ENCODE measurements at regions not wholly inside any gene's neighbourhood (a gene's known extent, or its start where the extent isn't known, plus 50 kb on each side); places are given as distances from the start of the nearest gene placed in this dataset.

- no peak for TF ChIP-seq CTCF (optimal IDR thresholded peaks at IDR 0.05 in 1 of 3, IDR thresholded peaks at IDR 0.05 in 1 of 3, conservative IDR thresholded peaks at IDR 0.05 in 1 of 3; ENCODE audit: extremely low read depth in 1 of 3, insufficient read depth in 2 of 3, low read length in 3 of 3)
- no peak for TF ChIP-seq EZH2 (IDR thresholded peaks at IDR 0.05; ENCODE audit: low read length)
Measured at GRCh38 chr3:153315781-153316180, 153.8 kb downstream of the RAP2B start.
